Astrocyte (in vitro differentiated cells and primary cell): ENCODE measurements at regions not wholly inside any gene's neighbourhood (a gene's known extent, or its start where the extent isn't known, plus 50 kb on each side); places are given as distances from the start of the nearest gene placed in this dataset.
A peak's percentile ranks its signal among the peaks of the same experiment; 100 is the strongest.

Source experiments
- DNase-seq: peaks from one replicate; pipeline ENCODE4 v3.0.0-alpha.2; 2010; ENCODE audit warnings: low read depth
- FAIRE-seq: peaks from 2 replicates; lab custom pipeline; 2011; peaks lifted over from hg19 to GRCh38; lab: Jason Lieb, UNC
- H2AFZ ChIP-seq: 2 replicates; pipeline ENCODE4 v1.6.0; 2012; ENCODE audit warnings: low read depth, low read length, inconsistent platforms
- H3K27ac ChIP-seq: 2 replicates; pipeline ENCODE4 v1.5.1; 2011; ENCODE audit warnings: low read depth, low read length, inconsistent platforms
- H3K27me3 ChIP-seq: 2 replicates; pipeline ENCODE4 v1.6.0; 2011; ENCODE audit warnings: low read length, inconsistent platforms; ENCODE audit not compliant: insufficient read depth
- H3K36me3 ChIP-seq: 2 replicates; pipeline ENCODE4 v1.5.1; 2011; ENCODE audit warnings: low read length, inconsistent platforms; ENCODE audit not compliant: insufficient read depth
- H3K4me1 ChIP-seq: 2 replicates; pipeline ENCODE4 v1.5.1; 2011; ENCODE audit warnings: low read length, inconsistent platforms; ENCODE audit not compliant: insufficient read depth
- H3K4me2 ChIP-seq: 2 replicates; pipeline ENCODE4 v1.6.0; 2012; ENCODE audit warnings: low read length, inconsistent platforms
- H3K4me3 ChIP-seq: 2 replicates; pipeline ENCODE4 v1.5.1; 2011; ENCODE audit warnings: low read depth, mild to moderate bottlenecking, low read length, inconsistent platforms; ENCODE audit not compliant: insufficient read depth
- H3K79me2 ChIP-seq: 2 replicates; pipeline ENCODE4 v1.6.0; 2012; ENCODE audit warnings: mild to moderate bottlenecking, low read length, inconsistent platforms; ENCODE audit not compliant: insufficient read depth
- H3K9ac ChIP-seq: 2 replicates; pipeline ENCODE4 v1.6.0; 2012; ENCODE audit warnings: mild to moderate bottlenecking, low read length, inconsistent platforms
- H3K9me3 ChIP-seq: 2 replicates; pipeline ENCODE4 v1.5.1; 2012; ENCODE audit warnings: low read depth, mild to moderate bottlenecking, low read length, inconsistent platforms; ENCODE audit not compliant: insufficient read depth
- H4K20me1 ChIP-seq: 2 replicates; pipeline ENCODE4 v1.6.0; 2012; ENCODE audit warnings: low read length, inconsistent platforms; ENCODE audit not compliant: insufficient read depth
- H3K27ac Mint-ChIP-seq: one replicate; pipeline ENCODE4 v1.8.0; 2021; ENCODE audit warnings: mild to moderate bottlenecking, mixed read lengths; ENCODE audit not compliant: unreplicated experiment
- H3K27me3 Mint-ChIP-seq: one replicate; pipeline ENCODE4 v1.8.0; 2021; ENCODE audit warnings: low read depth, mixed read lengths; ENCODE audit not compliant: unreplicated experiment
- H3K36me3 Mint-ChIP-seq: one replicate; pipeline ENCODE4 v1.8.0; 2021; ENCODE audit warnings: low read depth, mixed read lengths; ENCODE audit not compliant: unreplicated experiment
- H3K4me1 Mint-ChIP-seq: one replicate; pipeline ENCODE4 v1.8.0; 2021; ENCODE audit warnings: low read depth, mixed read lengths; ENCODE audit not compliant: unreplicated experiment
- H3K4me3 Mint-ChIP-seq: one replicate; pipeline ENCODE4 v1.8.0; 2021; ENCODE audit warnings: mild to moderate bottlenecking, moderate library complexity, mixed read lengths; ENCODE audit not compliant: unreplicated experiment
- H3K9me3 Mint-ChIP-seq: one replicate; pipeline ENCODE4 v1.8.0; 2021; ENCODE audit warnings: mild to moderate bottlenecking, mixed read lengths; ENCODE audit not compliant: unreplicated experiment
- EZH2 ChIP-seq: IDR thresholded peaks from 2 replicates; pipeline ENCODE4 v1.6.1; 2012; ENCODE audit warnings: mild to moderate bottlenecking, low read length, inconsistent platforms; ENCODE audit not compliant: insufficient read depth
- TF ChIP-seq, protein P1 (sequence below): IDR thresholded peaks from 2 replicates; pipeline ENCODE4 v1.5.1; 2011; ENCODE audit warnings: low read depth, mild to moderate bottlenecking, inconsistent platforms, low read length, moderate library complexity; ENCODE audit not compliant: insufficient read depth

DNA sequence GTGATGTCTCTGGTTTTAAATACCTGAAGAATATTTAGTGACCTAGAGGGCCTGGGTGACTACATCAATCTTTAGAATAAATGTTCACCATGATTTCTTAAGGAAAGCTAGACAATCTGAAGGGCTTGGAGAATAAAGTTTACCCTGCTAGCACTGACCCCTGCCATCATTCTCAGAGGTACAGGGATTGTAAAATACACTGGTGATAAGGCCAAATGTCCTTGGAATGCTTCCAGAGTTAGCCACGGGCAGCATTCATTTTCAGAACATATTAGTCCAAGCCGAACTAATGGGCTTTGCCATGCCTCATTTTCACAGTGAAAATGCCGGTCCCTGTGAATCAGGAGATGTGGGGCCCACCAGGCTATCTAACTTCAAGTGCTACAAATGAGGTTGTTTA, 1381.7 kb upstream of the SEL1L start:
- TF ChIP-seq, protein P1, sequence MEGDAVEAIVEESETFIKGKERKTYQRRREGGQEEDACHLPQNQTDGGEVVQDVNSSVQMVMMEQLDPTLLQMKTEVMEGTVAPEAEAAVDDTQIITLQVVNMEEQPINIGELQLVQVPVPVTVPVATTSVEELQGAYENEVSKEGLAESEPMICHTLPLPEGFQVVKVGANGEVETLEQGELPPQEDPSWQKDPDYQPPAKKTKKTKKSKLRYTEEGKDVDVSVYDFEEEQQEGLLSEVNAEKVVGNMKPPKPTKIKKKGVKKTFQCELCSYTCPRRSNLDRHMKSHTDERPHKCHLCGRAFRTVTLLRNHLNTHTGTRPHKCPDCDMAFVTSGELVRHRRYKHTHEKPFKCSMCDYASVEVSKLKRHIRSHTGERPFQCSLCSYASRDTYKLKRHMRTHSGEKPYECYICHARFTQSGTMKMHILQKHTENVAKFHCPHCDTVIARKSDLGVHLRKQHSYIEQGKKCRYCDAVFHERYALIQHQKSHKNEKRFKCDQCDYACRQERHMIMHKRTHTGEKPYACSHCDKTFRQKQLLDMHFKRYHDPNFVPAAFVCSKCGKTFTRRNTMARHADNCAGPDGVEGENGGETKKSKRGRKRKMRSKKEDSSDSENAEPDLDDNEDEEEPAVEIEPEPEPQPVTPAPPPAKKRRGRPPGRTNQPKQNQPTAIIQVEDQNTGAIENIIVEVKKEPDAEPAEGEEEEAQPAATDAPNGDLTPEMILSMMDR = no peak
- peak overlapping the region; percentile 9 for H2AFZ ChIP-seq
- no peak overlapping the region for H3K4me3 ChIP-seq
- no peak overlapping the region for H3K4me2 ChIP-seq
- no peak for DNase-seq
- H3K4me1 Mint-ChIP-seq = no peaks in the 10 kb centered on the region
- no peak overlapping the region for H3K27ac Mint-ChIP-seq
- no peaks in the 10 kb centered on the region for H3K27me3 Mint-ChIP-seq
- H3K27me3 ChIP-seq = no peaks in the 10 kb centered on the region
- H3K9ac ChIP-seq = no peak overlapping the region
- no peaks in the 10 kb centered on the region for H3K36me3 Mint-ChIP-seq
- no peak for FAIRE-seq
- H3K4me1 ChIP-seq = no peaks in the 10 kb centered on the region
- no peaks in the 10 kb centered on the region for H3K79me2 ChIP-seq
- H4K20me1 ChIP-seq = no peaks in the 10 kb centered on the region
- H3K9me3 ChIP-seq = no peaks in the 10 kb centered on the region
- no peak overlapping the region for H3K27ac ChIP-seq
- no peak overlapping the region for H3K4me3 Mint-ChIP-seq
- no peaks in the 10 kb centered on the region for H3K36me3 ChIP-seq
- H3K9me3 Mint-ChIP-seq = no peaks in the 10 kb centered on the region

DNA sequence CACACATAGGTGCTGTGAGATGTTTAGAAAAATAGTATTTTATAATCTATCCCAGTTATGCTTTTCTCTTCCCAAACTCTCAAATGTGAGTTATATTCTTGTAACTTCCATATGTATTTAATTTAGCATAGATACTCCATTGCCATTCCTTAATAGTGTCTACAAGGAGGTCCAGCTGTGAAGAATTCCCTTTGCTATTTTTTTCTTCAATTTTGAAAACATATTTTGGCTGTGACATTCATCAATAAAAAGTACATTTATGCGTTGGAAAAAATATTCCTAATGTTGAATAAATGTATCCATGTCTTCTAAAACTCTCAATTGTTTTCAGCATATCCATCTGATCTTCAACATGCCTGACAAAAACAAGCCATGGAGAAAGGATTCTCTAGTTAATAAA, 1402.0 kb upstream of the SEL1L start:
- TF ChIP-seq EZH2 = no peak
- TF ChIP-seq, protein P1 = no peak
- Histone ChIP-seq H3K79me2 (no peaks in the 10 kb centered on the region), H3K36me3 (no peaks in the 10 kb centered on the region), H3K4me3 (no peak overlapping the region), H4K20me1 (no peaks in the 10 kb centered on the region), H3K4me2 (no peak overlapping the region), H3K9me3 (no peaks in the 10 kb centered on the region), H3K9ac (no peak overlapping the region), H3K27ac (no peak overlapping the region), H3K27me3 (no peaks in the 10 kb centered on the region), H2AFZ (no peak overlapping the region), H3K4me1 (no peaks in the 10 kb centered on the region)
- H3K36me3 Mint-ChIP-seq = no peaks in the 10 kb centered on the region
- no peaks in the 10 kb centered on the region for H3K4me1 Mint-ChIP-seq
- DNase-seq (no peak), FAIRE-seq (no peak)
- H3K27ac Mint-ChIP-seq = no peak overlapping the region
- H3K4me3 Mint-ChIP-seq = no peak overlapping the region
- H3K9me3 Mint-ChIP-seq = no peaks in the 10 kb centered on the region
- no peaks in the 10 kb centered on the region for H3K27me3 Mint-ChIP-seq

- H3K27ac Mint-ChIP-seq = no peak overlapping the region
- H3K4me3 ChIP-seq = no peak overlapping the region
Observed at GRCh38 chr14:82951171-82951570, 1417.5 kb upstream of the SEL1L start.

More at GRCh38 chr14:82951171-82951570, 1417.5 kb upstream of the SEL1L start:
- Mint-ChIP-seq H3K36me3 (no peaks in the 10 kb centered on the region), H3K4me3 (no peak overlapping the region), H3K27me3 (no peaks in the 10 kb centered on the region), H3K9me3 (no peaks in the 10 kb centered on the region), H3K4me1 (no peaks in the 10 kb centered on the region)
- Histone ChIP-seq H3K9ac (no peak overlapping the region), H2AFZ (no peak overlapping the region), H3K27ac (no peak overlapping the region), H3K4me2 (no peak overlapping the region), H3K4me1 (no peaks in the 10 kb centered on the region), H3K79me2 (no peaks in the 10 kb centered on the region), H3K36me3 (no peaks in the 10 kb centered on the region), H3K27me3 (no peaks in the 10 kb centered on the region), H3K9me3 (no peaks in the 10 kb centered on the region), H4K20me1 (no peaks in the 10 kb centered on the region)
- no peak for FAIRE-seq
- no peak for DNase-seq
- TF ChIP-seq, protein P1 = no peak
- no peak for TF ChIP-seq EZH2
